Right lobe of liver (tissue), 4 donors: ENCODE measurements at regions not wholly inside any gene's neighbourhood (a gene's known extent, or its start where the extent isn't known, plus 50 kb on each side); places are given as distances from the start of the nearest gene placed in this dataset.

ENCODE experiments used
- POLR2A ChIP-seq: fragments of 450-650 bp; IDR thresholded peaks from one replicate; pipeline ENCODE4 v1.6.1; 2017; ENCODE audit warnings: antibody characterized with exemption, mild to moderate bottlenecking
- TF ChIP-seq, protein P1 (sequence below), 4 donors: fragments of 200-600 bp in 3 of 4; fragments of 450-650 bp in 1 of 4; IDR thresholded peaks; one replicate each; pipeline versions ENCODE4 v1.5.1 to v1.8.0; 2016 to 2022; ENCODE audit warnings: antibody characterized with exemption in 4 of 4, mild to moderate bottlenecking in 2 of 4
- donor health status: DM: no; HTN: no; CAD: no.
- donor health status: DM: no; HTN: no; CAD: no.
- donor health status: DM: no; HTN: yes; CAD: no.

DNA sequence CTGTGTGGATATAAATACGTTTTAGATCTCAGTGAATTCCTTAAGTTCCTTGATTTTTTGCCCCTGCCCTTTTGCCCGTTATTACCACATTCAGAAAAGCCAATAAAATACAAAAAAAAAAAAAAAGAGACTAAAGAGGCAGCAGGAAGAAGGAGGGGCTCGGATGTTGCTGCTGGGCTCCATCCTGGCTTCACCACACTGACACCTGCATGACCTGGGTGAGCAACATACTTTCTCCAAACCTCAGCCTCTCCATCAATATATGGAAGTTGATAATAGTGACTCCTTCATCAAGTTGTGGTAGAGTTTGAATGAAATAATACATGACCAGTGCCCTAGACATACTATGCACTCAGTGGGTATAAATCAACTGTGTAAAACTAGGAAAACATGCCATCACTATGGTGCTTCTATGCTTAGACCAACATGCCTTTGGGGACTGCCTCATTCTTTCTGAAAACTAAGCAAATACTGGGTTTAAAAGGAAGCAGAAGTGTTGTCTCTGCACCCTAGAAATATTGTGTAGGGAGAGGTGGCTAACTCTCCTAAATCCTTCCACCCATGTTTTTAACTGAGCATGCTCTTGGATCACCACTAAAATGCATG lies 243.0 kb downstream of the PIK3R1 start:
- TF ChIP-seq, protein P1, sequence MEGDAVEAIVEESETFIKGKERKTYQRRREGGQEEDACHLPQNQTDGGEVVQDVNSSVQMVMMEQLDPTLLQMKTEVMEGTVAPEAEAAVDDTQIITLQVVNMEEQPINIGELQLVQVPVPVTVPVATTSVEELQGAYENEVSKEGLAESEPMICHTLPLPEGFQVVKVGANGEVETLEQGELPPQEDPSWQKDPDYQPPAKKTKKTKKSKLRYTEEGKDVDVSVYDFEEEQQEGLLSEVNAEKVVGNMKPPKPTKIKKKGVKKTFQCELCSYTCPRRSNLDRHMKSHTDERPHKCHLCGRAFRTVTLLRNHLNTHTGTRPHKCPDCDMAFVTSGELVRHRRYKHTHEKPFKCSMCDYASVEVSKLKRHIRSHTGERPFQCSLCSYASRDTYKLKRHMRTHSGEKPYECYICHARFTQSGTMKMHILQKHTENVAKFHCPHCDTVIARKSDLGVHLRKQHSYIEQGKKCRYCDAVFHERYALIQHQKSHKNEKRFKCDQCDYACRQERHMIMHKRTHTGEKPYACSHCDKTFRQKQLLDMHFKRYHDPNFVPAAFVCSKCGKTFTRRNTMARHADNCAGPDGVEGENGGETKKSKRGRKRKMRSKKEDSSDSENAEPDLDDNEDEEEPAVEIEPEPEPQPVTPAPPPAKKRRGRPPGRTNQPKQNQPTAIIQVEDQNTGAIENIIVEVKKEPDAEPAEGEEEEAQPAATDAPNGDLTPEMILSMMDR (IDR thresholded peaks at IDR 0.05) = no peak
- no peak for TF ChIP-seq POLR2A
